ENCODE measurements at regions not wholly inside any gene's neighbourhood (a gene's known extent, or its start where the extent isn't known, plus 50 kb on each side); places are given as distances from the start of the nearest gene placed in this dataset.

GRCh38 chr6:74768738-74769137 is 437.1 kb downstream of the COL12A1 start:
- no peak for DNase-seq (ENCODE audit: low spot score)

GRCh38 chr6:74768120-74768519 is 437.7 kb downstream of the COL12A1 start:
- no peak for DNase-seq (ENCODE audit: low spot score)

GRCh38 chr6:74765486-74765885 is 440.4 kb downstream of the COL12A1 start:
- DNase-seq (ENCODE audit: low spot score): no peak

- no peak for DNase-seq (ENCODE audit: low spot score)
Measured at GRCh38 chr6:74764486-74764885, 441.4 kb downstream of the COL12A1 start.

- no peak for DNase-seq (ENCODE audit: low spot score)
Measured at GRCh38 chr6:74762841-74763240, 443.0 kb downstream of the COL12A1 start.

- DNase-seq (ENCODE audit: low spot score): no peak
Measured at GRCh38 chr6:74757813-74758212, 448.0 kb downstream of the COL12A1 start.

GRCh38 chr6:74756923-74757322 is 448.9 kb downstream of the COL12A1 start:
- no peak for DNase-seq (ENCODE audit: low spot score)

- DNase-seq (ENCODE audit: low spot score): no peak
Measured at GRCh38 chr6:74755778-74756177, 450.1 kb downstream of the COL12A1 start.

GRCh38 chr6:74755196-74755595 is 450.7 kb downstream of the COL12A1 start:
- DNase-seq (ENCODE audit: low spot score): no peak

- DNase-seq (ENCODE audit: low spot score): no peak
Measured at GRCh38 chr6:74753883-74754600, 451.8 kb downstream of the COL12A1 start.

- DNase-seq (ENCODE audit: low spot score): no peak
Measured at GRCh38 chr6:74752303-74752702, 453.6 kb downstream of the COL12A1 start.

GRCh38 chr6:74750826-74751225 is 455.0 kb downstream of the COL12A1 start:
- DNase-seq (ENCODE audit: low spot score): no peak

- DNase-seq (ENCODE audit: low spot score): peak; percentile 36
Measured at GRCh38 chr6:74749211-74750147, 456.4 kb downstream of the COL12A1 start.

GRCh38 chr6:74745670-74746069 is 460.2 kb downstream of the COL12A1 start:
- no peak for DNase-seq (ENCODE audit: low spot score)

- no peak for DNase-seq (ENCODE audit: low spot score)
Measured at GRCh38 chr6:74742793-74743508, 462.9 kb downstream of the COL12A1 start.

GRCh38 chr6:74741646-74742045 is 464.2 kb downstream of the COL12A1 start:
- no peak for DNase-seq (ENCODE audit: low spot score)

GRCh38 chr6:74735304-74735703 is 470.5 kb downstream of the COL12A1 start:
- DNase-seq (ENCODE audit: low spot score): peak; percentile 6

- no peak for DNase-seq (ENCODE audit: low spot score)
Measured at GRCh38 chr6:74734901-74735300, 471.0 kb downstream of the COL12A1 start.

GRCh38 chr6:74733830-74734620 is 471.8 kb downstream of the COL12A1 start:
- no peak for DNase-seq (ENCODE audit: low spot score)

GRCh38 chr6:74731931-74732330 is 473.9 kb downstream of the COL12A1 start:
- no peak for DNase-seq (ENCODE audit: low spot score)

- no peak for DNase-seq (ENCODE audit: low spot score)
Measured at GRCh38 chr6:74731204-74731603, 474.6 kb downstream of the COL12A1 start.

All from A172 (cell line).